ENCODE measurements at regions not wholly inside any gene's neighbourhood (a gene's known extent, or its start where the extent isn't known, plus 50 kb on each side); places are given as distances from the start of the nearest gene placed in this dataset.

DNA sequence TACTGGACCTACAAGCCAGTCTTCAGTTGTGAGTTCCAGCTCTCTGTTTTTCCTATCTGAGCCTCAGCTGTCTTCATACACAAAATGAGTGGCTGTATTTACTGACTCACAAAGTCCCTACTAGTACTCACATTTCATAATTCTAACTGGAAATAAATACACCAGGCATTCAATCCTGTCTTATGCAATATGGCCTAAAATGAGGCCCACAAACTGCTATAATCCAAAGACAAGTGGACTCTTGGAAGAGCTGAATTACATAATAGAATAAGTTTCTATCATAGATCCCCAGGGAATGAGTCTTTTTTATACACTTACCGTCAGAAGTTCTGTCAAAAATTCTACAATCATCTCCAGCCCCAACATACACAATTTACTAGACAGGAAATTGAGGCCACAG is 211.9 kb downstream of the LRRN1 start:
- Histone ChIP-seq H2AFZ (ENCODE audit: low read depth, low read length) (no peak overlapping the region), H3K4me3 (replicated peaks in 1 of 3; ENCODE audit: insufficient read depth in 1 of 3, low read depth in 1 of 3, low read length in 3 of 3) (no peak overlapping the region), H3K79me2 (ENCODE audit: control insufficient read depth, insufficient read depth, low read length) (no peaks in the 10 kb centered on the region), H3K27me3 (ENCODE audit: control insufficient read depth in 2 of 2, insufficient read depth in 2 of 2, low read length in 2 of 2) (no peaks in the 10 kb centered on the region), H3K4me1 (ENCODE audit: control insufficient read depth, extremely low read depth, insufficient read depth, low read length) (no peaks in the 10 kb centered on the region), H3K36me3 (ENCODE audit: control insufficient read depth in 2 of 2, extremely low read depth in 1 of 2, insufficient read depth in 2 of 2, low read length in 2 of 2) (no peaks in the 10 kb centered on the region), H3K27ac (ENCODE audit: insufficient read depth, low read depth, low read length) (no peak overlapping the region), H3K9me3 (replicated peaks; ENCODE audit: control insufficient read depth, insufficient read depth, low read length) (peaks cover 3% of the 10 kb centered on the region), H3K9ac (replicated peaks; ENCODE audit: extremely low read depth, insufficient read depth, low read length) (no peak overlapping the region), H4K20me1 (replicated peaks; ENCODE audit: control insufficient read depth, extremely low read depth, insufficient read depth, low read length) (no peaks in the 10 kb centered on the region), H3K9me1 (replicated peaks; ENCODE audit: control insufficient read depth, extremely low read depth, insufficient read depth, low read length) (no peaks in the 10 kb centered on the region), H3K4me2 (ENCODE audit: insufficient read depth, low read length) (no peak overlapping the region)
- ChIA-PET POLR2A (no interaction called here), CTCF (no interaction called here)
- intact Hi-C loops (cut with micrococcal nuclease) = no loop called here
- dilution Hi-C loops (cut with MboI; ENCODE audit: extremely low pct_ligation_motif_present, low sequenced_read_pairs) = no loop called here
- no peak for TF ChIP-seq EZH2 (IDR thresholded peaks at IDR 0.05; ENCODE audit: borderline replicate concordance, low read depth, low read length, severe bottlenecking)
- TF ChIP-seq MAX (IDR thresholded peaks at IDR 0.05; ENCODE audit: insufficient read depth, insufficient read length) = no peak
- no peak for TF ChIP-seq JUN (IDR thresholded peaks at IDR 0.05; ENCODE audit: borderline replicate concordance, insufficient read depth, insufficient read length, low read depth)
- no peak for TF ChIP-seq GATA2 (IDR thresholded peaks at IDR 0.05; ENCODE audit: insufficient read depth, insufficient read length, low read depth, low read length)
- TF ChIP-seq MYC (IDR thresholded peaks at IDR 0.05; ENCODE audit: low read depth, low read length) = no peak
- TF ChIP-seq FOS (IDR thresholded peaks at IDR 0.05; ENCODE audit: borderline replicate concordance, insufficient read depth, low read length) = no peak
- no TSS peak for BruUV-seq (replicated peaks)
- FAIRE-seq (no peak), DNase-seq (ENCODE audit: low read depth, low spot score) (no peak)

DNA sequence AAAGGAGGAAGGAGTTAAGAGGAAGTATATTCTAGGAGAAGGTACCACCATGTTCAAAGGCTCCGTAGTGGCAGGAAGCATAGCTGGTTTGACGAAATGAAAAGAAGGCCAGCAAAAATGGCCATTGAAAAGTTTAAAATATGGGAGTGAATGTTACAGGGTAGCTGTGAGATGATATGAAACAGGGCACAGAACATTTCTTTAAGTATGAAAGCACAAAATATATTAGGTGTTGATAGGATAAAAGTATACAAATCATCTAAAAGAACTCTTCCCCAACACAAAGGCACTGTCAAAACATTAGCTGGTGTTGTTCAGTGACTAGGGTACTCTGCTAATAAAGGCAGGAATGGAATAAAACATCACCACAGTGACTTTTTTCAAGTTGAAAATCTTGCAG is 216.2 kb downstream of the LRRN1 start:
- H3K36me3 ChIP-seq (ENCODE audit: control insufficient read depth in 2 of 2, extremely low read depth in 1 of 2, insufficient read depth in 2 of 2, low read length in 2 of 2) = no peaks in the 10 kb centered on the region
- no peaks in the 10 kb centered on the region for H3K79me2 ChIP-seq (ENCODE audit: control insufficient read depth, insufficient read depth, low read length)
- DNase-seq (ENCODE audit: low read depth, low spot score) = no peak
- no peak for TF ChIP-seq POLR2AphosphoS5 (IDR thresholded peaks at IDR 0.05; ENCODE audit: insufficient read depth, low read depth, low read length)
- no peak for TF ChIP-seq EZH2 (IDR thresholded peaks at IDR 0.05; ENCODE audit: borderline replicate concordance, low read depth, low read length, severe bottlenecking)
- no peak for TF ChIP-seq MAX (IDR thresholded peaks at IDR 0.05; ENCODE audit: insufficient read depth, insufficient read length)
- no peak for TF ChIP-seq MYC (IDR thresholded peaks at IDR 0.05; ENCODE audit: low read depth, low read length)
- TF ChIP-seq CTCF (IDR thresholded peaks at IDR 0.05; ENCODE audit: extremely low read depth in 1 of 2, insufficient read depth in 1 of 2, low read depth in 1 of 2, low read length in 2 of 2) = no peak
- no peak for TF ChIP-seq POLR2A (IDR thresholded peaks at IDR 0.05; ENCODE audit: low read depth, low read length)
- TF ChIP-seq JUN (IDR thresholded peaks at IDR 0.05; ENCODE audit: borderline replicate concordance, insufficient read depth, insufficient read length, low read depth) = no peak
- no peak for TF ChIP-seq GATA2 (IDR thresholded peaks at IDR 0.05; ENCODE audit: insufficient read depth, insufficient read length, low read depth, low read length)
- no peak for TF ChIP-seq FOS (IDR thresholded peaks at IDR 0.05; ENCODE audit: borderline replicate concordance, insufficient read depth, low read length)
- H3K9me1 ChIP-seq (replicated peaks; ENCODE audit: control insufficient read depth, extremely low read depth, insufficient read depth, low read length) = no peaks in the 10 kb centered on the region
- H3K4me3 ChIP-seq (replicated peaks in 1 of 3; ENCODE audit: insufficient read depth in 1 of 3, low read depth in 1 of 3, low read length in 3 of 3) = no peak overlapping the region
- no peak overlapping the region for H2AFZ ChIP-seq (ENCODE audit: low read depth, low read length)
- no peaks in the 10 kb centered on the region for H3K4me1 ChIP-seq (ENCODE audit: control insufficient read depth, extremely low read depth, insufficient read depth, low read length)
- H3K27me3 ChIP-seq (ENCODE audit: control insufficient read depth in 2 of 2, insufficient read depth in 2 of 2, low read length in 2 of 2) = no peaks in the 10 kb centered on the region
- POLR2A ChIA-PET = no interaction called here
- H3K9ac ChIP-seq (replicated peaks; ENCODE audit: extremely low read depth, insufficient read depth, low read length) = no peak overlapping the region
- peaks cover 3% of the 10 kb centered on the region for H3K9me3 ChIP-seq (replicated peaks; ENCODE audit: control insufficient read depth, insufficient read depth, low read length)
- H4K20me1 ChIP-seq (replicated peaks; ENCODE audit: control insufficient read depth, extremely low read depth, insufficient read depth, low read length) = no peaks in the 10 kb centered on the region
- FAIRE-seq = no peak
- H3K4me2 ChIP-seq (ENCODE audit: insufficient read depth, low read length) = no peak overlapping the region
- no TSS peak for BruUV-seq (replicated peaks)
- CTCF ChIA-PET = interaction anchor here (0.5 kb wide), 1 partner anchor 35 kb away, joined by 3 read pairs; no protein-coding TSS in a partner anchor
- dilution Hi-C loops (cut with MboI; ENCODE audit: extremely low pct_ligation_motif_present, low sequenced_read_pairs) = no loop called here
- intact Hi-C loops (cut with micrococcal nuclease) = no loop called here
- H3K27ac ChIP-seq (ENCODE audit: insufficient read depth, low read depth, low read length) = no peak overlapping the region
